ENCODE measurements at regions not wholly inside any gene's neighbourhood (a gene's known extent, or its start where the extent isn't known, plus 50 kb on each side); places are given as distances from the start of the nearest gene placed in this dataset.

DNA sequence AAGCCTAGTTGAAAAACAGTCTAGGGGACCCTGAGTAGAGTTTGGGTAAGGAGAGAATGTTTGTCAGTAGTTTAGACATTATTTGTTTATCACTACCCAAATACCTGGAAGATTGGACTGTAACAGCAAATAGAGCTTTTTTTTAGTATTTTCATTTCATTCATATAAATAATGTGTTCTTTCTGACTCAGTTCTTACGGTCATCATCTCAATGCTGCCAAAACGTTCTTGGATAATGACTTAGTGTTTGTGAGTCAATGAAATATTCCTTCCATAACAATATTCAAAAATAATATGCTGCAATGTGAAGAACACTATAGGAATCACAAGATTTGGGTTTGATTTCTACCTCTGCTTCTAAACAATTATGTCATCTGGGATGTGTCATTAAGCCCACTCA, 400.0 kb upstream of the PKN2 start:
- Mint-ChIP-seq H3K4me1 (ENCODE audit: low read depth, unreplicated experiment) (no peaks in the 10 kb centered on the region), H3K9me3 (ENCODE audit: low read depth, unreplicated experiment) (peaks cover under 1% of the 10 kb centered on the region), H3K27me3 (ENCODE audit: unreplicated experiment) (no peaks in the 10 kb centered on the region), H3K4me3 (ENCODE audit: low read depth, unreplicated experiment) (no peak overlapping the region), H3K36me3 (ENCODE audit: insufficient read depth, unreplicated experiment) (no peaks in the 10 kb centered on the region), H3K27ac (ENCODE audit: unreplicated experiment) (no peak overlapping the region)
- CTCF ChIA-PET: no interaction called here
- BruUV-seq (replicated peaks): no TSS peak
- TF ChIP-seq, protein P1, sequence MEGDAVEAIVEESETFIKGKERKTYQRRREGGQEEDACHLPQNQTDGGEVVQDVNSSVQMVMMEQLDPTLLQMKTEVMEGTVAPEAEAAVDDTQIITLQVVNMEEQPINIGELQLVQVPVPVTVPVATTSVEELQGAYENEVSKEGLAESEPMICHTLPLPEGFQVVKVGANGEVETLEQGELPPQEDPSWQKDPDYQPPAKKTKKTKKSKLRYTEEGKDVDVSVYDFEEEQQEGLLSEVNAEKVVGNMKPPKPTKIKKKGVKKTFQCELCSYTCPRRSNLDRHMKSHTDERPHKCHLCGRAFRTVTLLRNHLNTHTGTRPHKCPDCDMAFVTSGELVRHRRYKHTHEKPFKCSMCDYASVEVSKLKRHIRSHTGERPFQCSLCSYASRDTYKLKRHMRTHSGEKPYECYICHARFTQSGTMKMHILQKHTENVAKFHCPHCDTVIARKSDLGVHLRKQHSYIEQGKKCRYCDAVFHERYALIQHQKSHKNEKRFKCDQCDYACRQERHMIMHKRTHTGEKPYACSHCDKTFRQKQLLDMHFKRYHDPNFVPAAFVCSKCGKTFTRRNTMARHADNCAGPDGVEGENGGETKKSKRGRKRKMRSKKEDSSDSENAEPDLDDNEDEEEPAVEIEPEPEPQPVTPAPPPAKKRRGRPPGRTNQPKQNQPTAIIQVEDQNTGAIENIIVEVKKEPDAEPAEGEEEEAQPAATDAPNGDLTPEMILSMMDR (IDR thresholded peaks at IDR 0.05; ENCODE audit: unreplicated experiment): no peak
- no peak for DNase-seq
- intact Hi-C loops (cut with micrococcal nuclease; ENCODE audit: unreplicated experiment): no loop called here

DNA sequence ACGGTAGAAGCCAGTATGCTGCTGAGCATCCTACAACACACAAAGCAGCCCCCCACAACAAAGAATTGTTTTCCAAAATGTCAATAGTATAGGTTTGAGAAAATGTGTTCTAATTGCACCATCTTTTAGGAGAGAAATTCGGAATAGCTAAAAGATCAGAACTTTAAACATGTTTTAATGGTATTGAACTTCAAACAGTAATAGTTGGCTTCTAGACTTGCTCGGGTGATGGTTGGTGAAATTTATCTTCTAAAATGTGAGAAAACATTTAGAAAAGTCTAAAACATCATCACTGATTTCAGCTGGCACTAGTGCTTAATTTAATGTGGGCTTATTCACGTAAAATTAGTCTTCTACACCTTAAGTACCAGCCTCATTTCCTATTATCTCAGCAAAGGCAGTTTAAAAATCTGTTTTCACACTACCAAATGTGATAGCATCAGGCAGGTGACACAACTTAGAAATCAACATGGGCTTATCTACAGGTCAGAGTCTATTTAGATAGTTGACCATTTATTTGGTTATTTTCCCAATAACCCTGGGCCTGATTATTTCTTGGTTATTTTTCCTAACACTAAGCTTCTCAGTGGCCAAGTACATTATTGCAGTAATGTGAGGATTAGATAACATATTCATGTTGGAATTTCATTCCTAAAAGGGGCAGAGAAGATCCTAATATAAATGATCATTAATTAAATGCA, 399.3 kb upstream of the PKN2 start:
- no peaks in the 10 kb centered on the region for H3K36me3 Mint-ChIP-seq (ENCODE audit: insufficient read depth, unreplicated experiment)
- H3K4me3 Mint-ChIP-seq (ENCODE audit: low read depth, unreplicated experiment): no peak overlapping the region
- H3K27ac Mint-ChIP-seq (ENCODE audit: unreplicated experiment): no peak overlapping the region
- TF ChIP-seq, protein P1 (IDR thresholded peaks at IDR 0.05; ENCODE audit: unreplicated experiment): no peak
- CTCF ChIA-PET: no interaction called here
- DNase-seq: no peak
- intact Hi-C loops (cut with micrococcal nuclease; ENCODE audit: unreplicated experiment): no loop called here
- BruUV-seq (replicated peaks): no TSS peak
- H3K27me3 Mint-ChIP-seq (ENCODE audit: unreplicated experiment): no peaks in the 10 kb centered on the region
- H3K9me3 Mint-ChIP-seq (ENCODE audit: low read depth, unreplicated experiment): no peaks in the 10 kb centered on the region
- no peaks in the 10 kb centered on the region for H3K4me1 Mint-ChIP-seq (ENCODE audit: low read depth, unreplicated experiment)

DNA sequence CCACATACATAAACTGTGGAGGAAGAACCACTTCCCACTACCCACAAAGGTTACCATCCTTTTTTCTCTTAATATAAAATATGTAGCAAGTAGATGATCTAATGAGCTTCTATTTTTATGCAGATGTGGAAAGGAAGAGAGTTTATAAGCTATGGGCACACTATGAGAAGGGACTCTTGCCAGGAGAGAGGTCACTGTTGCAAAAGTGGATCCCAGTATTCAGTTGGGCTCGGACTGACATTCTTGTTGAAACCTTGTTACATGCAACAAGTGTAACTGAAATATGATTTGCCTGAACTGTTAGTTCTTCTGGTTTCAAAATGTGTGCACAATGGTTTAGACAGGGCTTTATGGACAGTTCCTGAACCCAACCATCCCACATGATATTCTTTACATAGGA, 397.4 kb upstream of the PKN2 start:
- CTCF ChIA-PET: interaction anchor here (0.9 kb wide), 1 partner anchor 1828 kb away, joined by 3 read pairs; no protein-coding TSS in a partner anchor

DNA sequence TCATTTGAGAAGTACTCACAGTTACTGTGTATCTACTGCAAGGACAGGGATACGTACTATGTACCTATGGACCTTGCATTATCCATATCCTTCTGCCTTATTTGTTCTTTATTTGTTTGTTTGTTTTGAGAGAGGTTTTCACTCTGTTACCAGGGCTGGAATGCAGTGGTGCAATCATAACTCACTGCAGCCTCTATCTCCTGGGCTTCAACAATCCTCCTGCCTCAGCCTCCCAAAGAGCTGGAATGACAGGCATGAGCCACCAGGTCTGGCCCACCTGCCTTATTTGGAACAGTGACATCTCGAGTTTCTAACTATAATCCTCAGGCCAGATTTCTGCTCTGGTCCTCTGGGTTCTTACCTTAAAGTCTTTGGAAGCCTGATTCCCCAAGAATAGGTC, 395.5 kb upstream of the PKN2 start:
- BruUV-seq (replicated peaks): no TSS peak
- CTCF ChIA-PET: no interaction called here
- H3K27ac Mint-ChIP-seq (ENCODE audit: unreplicated experiment): no peak overlapping the region

More for the DNA sequence above, 397.4 kb upstream of the PKN2 start:
- intact Hi-C loops (cut with micrococcal nuclease; ENCODE audit: unreplicated experiment): no loop called here
- no peak overlapping the region for H3K27ac Mint-ChIP-seq (ENCODE audit: unreplicated experiment)
- H3K4me3 Mint-ChIP-seq (ENCODE audit: low read depth, unreplicated experiment): no peak overlapping the region
- no peaks in the 10 kb centered on the region for H3K27me3 Mint-ChIP-seq (ENCODE audit: unreplicated experiment)
- TF ChIP-seq, protein P1 (IDR thresholded peaks at IDR 0.05; ENCODE audit: unreplicated experiment): no peak
- H3K4me1 Mint-ChIP-seq (ENCODE audit: low read depth, unreplicated experiment): no peaks in the 10 kb centered on the region
- no peak for DNase-seq
- BruUV-seq (replicated peaks): no TSS peak
- H3K36me3 Mint-ChIP-seq (ENCODE audit: insufficient read depth, unreplicated experiment): no peaks in the 10 kb centered on the region
- no peaks in the 10 kb centered on the region for H3K9me3 Mint-ChIP-seq (ENCODE audit: low read depth, unreplicated experiment)

More for the DNA sequence above, 395.5 kb upstream of the PKN2 start:
- H3K4me1 Mint-ChIP-seq (ENCODE audit: low read depth, unreplicated experiment): no peaks in the 10 kb centered on the region
- H3K4me3 Mint-ChIP-seq (ENCODE audit: low read depth, unreplicated experiment): no peak overlapping the region
- no peak for DNase-seq
- H3K36me3 Mint-ChIP-seq (ENCODE audit: insufficient read depth, unreplicated experiment): no peaks in the 10 kb centered on the region
- intact Hi-C loops (cut with micrococcal nuclease; ENCODE audit: unreplicated experiment): no loop called here
- no peaks in the 10 kb centered on the region for H3K27me3 Mint-ChIP-seq (ENCODE audit: unreplicated experiment)
- H3K9me3 Mint-ChIP-seq (ENCODE audit: low read depth, unreplicated experiment): no peaks in the 10 kb centered on the region
- TF ChIP-seq, protein P1 (IDR thresholded peaks at IDR 0.05; ENCODE audit: unreplicated experiment): no peak
